Activated CD4-positive, alpha-beta T cell treated with anti-CD3 and anti-CD28 coated beads, Interleukin-2, amount 50 U/mL, for 16 hours (primary cell): ENCODE measurements at regions not wholly inside any gene's neighbourhood (a gene's known extent, or its start where the extent isn't known, plus 50 kb on each side); places are given as distances from the start of the nearest gene placed in this dataset.
"Not testable (repeated sequence)": the region's sequence is repeated elsewhere in the genome, so short reads cannot be mapped to it uniquely, and the experiment has no call there.

ENCODE experiments used
- DNase-seq: peaks from one replicate; pipeline ENCODE4 v3.0.0-alpha.2; 2020

- DNase-seq = not testable (repeated sequence)
Observed at GRCh38 chr13:52565324-52565723, 76.9 kb upstream of the HNRNPA1L2 start.

- peak; percentile 5 for DNase-seq
Observed at GRCh38 chr13:52569904-52570602, 72.2 kb upstream of the HNRNPA1L2 start.

GRCh38 chr13:52571163-52571562 lies 71.1 kb upstream of the HNRNPA1L2 start:
- DNase-seq = not testable (repeated sequence)

- peak; percentile 3 for DNase-seq
Observed at GRCh38 chr13:52582962-52583361, 59.3 kb upstream of the HNRNPA1L2 start.
